ENCODE measurements at regions not wholly inside any gene's neighbourhood (a gene's known extent, or its start where the extent isn't known, plus 50 kb on each side); places are given as distances from the start of the nearest gene placed in this dataset.

DNA sequence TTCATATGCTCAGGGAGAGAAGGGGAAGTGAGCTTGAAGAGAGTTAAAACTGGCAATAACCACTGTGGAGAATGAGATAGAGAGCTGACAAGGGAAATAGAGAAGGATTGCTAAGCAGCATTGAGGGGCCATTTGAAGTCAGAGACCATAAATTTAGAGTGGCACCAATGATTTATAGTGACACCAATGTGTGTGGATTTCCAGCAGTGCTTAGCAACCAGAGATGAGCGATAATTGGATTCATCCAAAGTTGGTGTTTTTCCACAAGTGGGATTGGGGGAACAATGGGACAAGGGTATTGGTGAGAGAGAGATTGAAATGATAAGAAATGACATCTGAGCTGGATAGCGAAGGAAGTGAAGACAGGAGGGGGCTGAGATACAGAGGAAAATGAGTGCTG, 114.1 kb downstream of the C1orf94 start:
- H3F3A ChIP-seq (ENCODE audit: insufficient read depth), result no peaks in the 10 kb centered on the region
- no peak overlapping the region for H3K4me3 ChIP-seq (ENCODE audit: insufficient read depth, low read length, poor library complexity, severe bottlenecking)
- H3K9me2 ChIP-seq (replicated peaks; ENCODE audit: insufficient read depth, low read length), result no peaks in the 10 kb centered on the region
- no peaks in the 10 kb centered on the region for H3K27me3 ChIP-seq (ENCODE audit: low read length)
- no peak overlapping the region for H2AFZ ChIP-seq (ENCODE audit: low read depth, low read length, severe bottlenecking)
- no peak overlapping the region for H3K27ac ChIP-seq (ENCODE audit: low read depth, low read length)
- H4K20me1 ChIP-seq (ENCODE audit: low read depth, low read length), result no peaks in the 10 kb centered on the region
- no peak overlapping the region for H3K9ac ChIP-seq (ENCODE audit: low read length)
- H3K4me2 ChIP-seq (ENCODE audit: low read depth, low read length, poor library complexity, severe bottlenecking), result no peak overlapping the region
- H3K79me2 ChIP-seq (ENCODE audit: insufficient read depth, low read length), result no peaks in the 10 kb centered on the region
- H3K36me3 ChIP-seq (ENCODE audit: low read length), result no peaks in the 10 kb centered on the region
- TF ChIP-seq, protein P1, sequence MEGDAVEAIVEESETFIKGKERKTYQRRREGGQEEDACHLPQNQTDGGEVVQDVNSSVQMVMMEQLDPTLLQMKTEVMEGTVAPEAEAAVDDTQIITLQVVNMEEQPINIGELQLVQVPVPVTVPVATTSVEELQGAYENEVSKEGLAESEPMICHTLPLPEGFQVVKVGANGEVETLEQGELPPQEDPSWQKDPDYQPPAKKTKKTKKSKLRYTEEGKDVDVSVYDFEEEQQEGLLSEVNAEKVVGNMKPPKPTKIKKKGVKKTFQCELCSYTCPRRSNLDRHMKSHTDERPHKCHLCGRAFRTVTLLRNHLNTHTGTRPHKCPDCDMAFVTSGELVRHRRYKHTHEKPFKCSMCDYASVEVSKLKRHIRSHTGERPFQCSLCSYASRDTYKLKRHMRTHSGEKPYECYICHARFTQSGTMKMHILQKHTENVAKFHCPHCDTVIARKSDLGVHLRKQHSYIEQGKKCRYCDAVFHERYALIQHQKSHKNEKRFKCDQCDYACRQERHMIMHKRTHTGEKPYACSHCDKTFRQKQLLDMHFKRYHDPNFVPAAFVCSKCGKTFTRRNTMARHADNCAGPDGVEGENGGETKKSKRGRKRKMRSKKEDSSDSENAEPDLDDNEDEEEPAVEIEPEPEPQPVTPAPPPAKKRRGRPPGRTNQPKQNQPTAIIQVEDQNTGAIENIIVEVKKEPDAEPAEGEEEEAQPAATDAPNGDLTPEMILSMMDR (IDR thresholded peaks at IDR 0.05; ENCODE audit: insufficient read depth, low read length, poor library complexity, severe bottlenecking), result no peak
- TF ChIP-seq EZH2phosphoT487 (conservative IDR thresholded peaks at IDR 0.05; ENCODE audit: low read length), result no peak
- no peaks in the 10 kb centered on the region for H3K9me3 ChIP-seq (ENCODE audit: insufficient read depth, low read length)

- Histone ChIP-seq H3K4me3 (ENCODE audit: insufficient read depth, low read length, poor library complexity, severe bottlenecking) (no peak overlapping the region), H3K27ac (ENCODE audit: low read depth, low read length) (no peak overlapping the region), H3K9me3 (ENCODE audit: insufficient read depth, low read length) (no peaks in the 10 kb centered on the region)
Observed at GRCh38 chr1:34292472-34292871, 115.8 kb downstream of the C1orf94 start.

GRCh38 chr1:34296059-34296458, 119.4 kb downstream of the C1orf94 start:
- no peaks in the 10 kb centered on the region for H3K9me3 ChIP-seq (ENCODE audit: insufficient read depth, low read length)
- no peak overlapping the region for H3K4me3 ChIP-seq (ENCODE audit: insufficient read depth, low read length, poor library complexity, severe bottlenecking)
- H3K36me3 ChIP-seq (ENCODE audit: low read length), result no peaks in the 10 kb centered on the region
- H3F3A ChIP-seq (ENCODE audit: insufficient read depth), result no peaks in the 10 kb centered on the region
- no peaks in the 10 kb centered on the region for H3K9me2 ChIP-seq (replicated peaks; ENCODE audit: insufficient read depth, low read length)
- no peak overlapping the region for H3K4me2 ChIP-seq (ENCODE audit: low read depth, low read length, poor library complexity, severe bottlenecking)
- TF ChIP-seq EZH2phosphoT487 (conservative IDR thresholded peaks at IDR 0.05; ENCODE audit: low read length), result no peak
- TF ChIP-seq, protein P1 (IDR thresholded peaks at IDR 0.05; ENCODE audit: insufficient read depth, low read length, poor library complexity, severe bottlenecking), result no peak
- H3K27ac ChIP-seq (ENCODE audit: low read depth, low read length), result no peak overlapping the region
- no peak overlapping the region for H3K9ac ChIP-seq (ENCODE audit: low read length)
- no peaks in the 10 kb centered on the region for H3K27me3 ChIP-seq (ENCODE audit: low read length)
- no peaks in the 10 kb centered on the region for H4K20me1 ChIP-seq (ENCODE audit: low read depth, low read length)
- no peak overlapping the region for H2AFZ ChIP-seq (ENCODE audit: low read depth, low read length, severe bottlenecking)
- H3K79me2 ChIP-seq (ENCODE audit: insufficient read depth, low read length), result no peaks in the 10 kb centered on the region

More at GRCh38 chr1:34292472-34292871, 115.8 kb downstream of the C1orf94 start:
- H2AFZ ChIP-seq (ENCODE audit: low read depth, low read length, severe bottlenecking), result no peak overlapping the region
- H3K36me3 ChIP-seq (ENCODE audit: low read length), result no peaks in the 10 kb centered on the region
- no peaks in the 10 kb centered on the region for H4K20me1 ChIP-seq (ENCODE audit: low read depth, low read length)
- H3K9me2 ChIP-seq (replicated peaks; ENCODE audit: insufficient read depth, low read length), result no peaks in the 10 kb centered on the region
- H3F3A ChIP-seq (ENCODE audit: insufficient read depth), result no peaks in the 10 kb centered on the region
- H3K9ac ChIP-seq (ENCODE audit: low read length), result no peak overlapping the region
- H3K79me2 ChIP-seq (ENCODE audit: insufficient read depth, low read length), result no peaks in the 10 kb centered on the region
- TF ChIP-seq, protein P1 (IDR thresholded peaks at IDR 0.05; ENCODE audit: insufficient read depth, low read length, poor library complexity, severe bottlenecking), result no peak
- TF ChIP-seq EZH2phosphoT487 (conservative IDR thresholded peaks at IDR 0.05; ENCODE audit: low read length), result no peak
- no peak overlapping the region for H3K4me2 ChIP-seq (ENCODE audit: low read depth, low read length, poor library complexity, severe bottlenecking)
- H3K27me3 ChIP-seq (ENCODE audit: low read length), result no peaks in the 10 kb centered on the region

All from SU-DHL-6 (cell line).